IPS DF 4.7 (cell line): ENCODE measurements at regions not wholly inside any gene's neighbourhood (a gene's known extent, or its start where the extent isn't known, plus 50 kb on each side); places are given as distances from the start of the nearest gene placed in this dataset.
"Not testable (repeated sequence)": the region's sequence is repeated elsewhere in the genome, so short reads cannot be mapped to it uniquely, and the experiment has no call there.

Source experiments
- DNase-seq: peaks from one replicate; pipeline ENCODE4 v3.0.0-alpha.2; 2013; ENCODE audit warnings: low spot score; ENCODE audit errors: extremely low read depth

- no peak for DNase-seq
Measured at GRCh38 chr5:77910602-77911188, 134.6 kb upstream of the TBCA start.

GRCh38 chr5:77909237-77909636 lies 133.1 kb upstream of the TBCA start:
- no peak for DNase-seq

GRCh38 chr5:77908787-77909186 lies 132.6 kb upstream of the TBCA start:
- no peak for DNase-seq

- no peak for DNase-seq
Measured at GRCh38 chr5:77907786-77908185, 131.6 kb upstream of the TBCA start.

- DNase-seq, result no peak
Measured at GRCh38 chr5:77906806-77907205, 130.7 kb upstream of the TBCA start.

- no peak for DNase-seq
Measured at GRCh38 chr5:77904362-77904761, 128.2 kb upstream of the TBCA start.

GRCh38 chr5:77900691-77901090 lies 124.6 kb upstream of the TBCA start:
- no peak for DNase-seq

- no peak for DNase-seq
Measured at GRCh38 chr5:77898385-77898784, 122.2 kb upstream of the TBCA start.

- DNase-seq, result no peak
Measured at GRCh38 chr5:77896338-77896737, 120.2 kb upstream of the TBCA start.

- not testable (repeated sequence) for DNase-seq
Measured at GRCh38 chr5:77894103-77894502, 118.0 kb upstream of the TBCA start.

GRCh38 chr5:77893225-77893860 lies 117.2 kb upstream of the TBCA start:
- no peak for DNase-seq

- DNase-seq, result no peak
Measured at GRCh38 chr5:77892061-77893010, 116.2 kb upstream of the TBCA start.

GRCh38 chr5:77885519-77885918 lies 109.4 kb upstream of the TBCA start:
- no peak for DNase-seq

GRCh38 chr5:77882670-77883257 lies 106.6 kb upstream of the TBCA start:
- no peak for DNase-seq

GRCh38 chr5:77881528-77881927 lies 105.4 kb upstream of the TBCA start:
- no peak for DNase-seq

GRCh38 chr5:77877516-77878355 lies 101.6 kb upstream of the TBCA start:
- DNase-seq, result no peak

GRCh38 chr5:77876862-77877502 lies 100.8 kb upstream of the TBCA start:
- no peak for DNase-seq

GRCh38 chr5:77876316-77876715 lies 100.2 kb upstream of the TBCA start:
- DNase-seq, result no peak

- DNase-seq, result no peak
Measured at GRCh38 chr5:77874691-77875090, 98.6 kb upstream of the TBCA start.

GRCh38 chr5:77873239-77873638 lies 97.1 kb upstream of the TBCA start:
- DNase-seq, result no peak

GRCh38 chr5:77871946-77872345 lies 95.8 kb upstream of the TBCA start:
- DNase-seq, result no peak
